SW 1271 (cell line): ENCODE measurements at regions not wholly inside any gene's neighbourhood (a gene's known extent, or its start where the extent isn't known, plus 50 kb on each side); places are given as distances from the start of the nearest gene placed in this dataset.
"Not testable (repeated sequence)": the region's sequence is repeated elsewhere in the genome, so short reads cannot be mapped to it uniquely, and the experiment has no call there.

Experiments used
- DNase-seq, 2 experiments: peaks; one replicate each; lab custom pipeline; 2025; lab: John Stamatoyannopoulos, UW

GRCh38 chr5:53160895-53161294 lies 51.3 kb upstream of the MOCS2 start:
- DNase-seq: no peak

GRCh38 chr5:53161876-53162275 lies 52.3 kb upstream of the MOCS2 start:
- DNase-seq: no peak

GRCh38 chr5:53164478-53165165 lies 55.1 kb upstream of the MOCS2 start:
- no peak for DNase-seq

DNA sequence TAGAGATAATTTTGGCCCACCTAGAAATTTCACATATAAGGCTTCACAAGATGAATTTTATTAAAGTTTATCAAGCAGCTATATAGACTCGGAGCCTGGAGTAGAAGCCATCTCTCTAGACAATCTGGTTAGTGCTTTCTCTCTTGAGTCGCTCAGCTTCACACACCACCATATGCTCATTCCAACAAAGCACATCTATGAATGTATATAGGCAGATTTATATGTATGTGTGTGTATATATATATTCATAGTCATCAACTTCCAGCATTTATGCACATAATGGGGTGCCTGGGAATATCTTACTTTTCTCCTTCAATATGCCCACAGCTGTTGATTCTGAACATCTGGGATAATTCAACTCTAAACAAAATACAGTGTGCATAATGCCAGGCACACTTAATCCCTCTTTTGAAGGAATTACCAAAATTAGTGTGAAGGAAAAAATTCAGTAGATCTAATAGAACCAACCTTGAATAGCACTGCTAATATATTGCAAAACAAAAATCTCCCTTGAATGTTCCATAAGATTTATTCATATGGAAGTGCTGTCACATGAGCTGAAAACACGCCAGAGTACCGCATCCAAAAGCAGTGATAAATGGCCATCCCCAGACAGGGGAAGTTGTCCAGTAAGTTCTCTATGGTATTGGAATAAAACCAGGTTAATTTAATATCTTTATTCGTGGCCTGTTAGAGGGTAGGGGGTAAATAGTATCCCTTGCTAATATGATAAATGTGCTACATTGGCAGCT lies 56.0 kb upstream of the MOCS2 start:
- DNase-seq: no peak

DNA sequence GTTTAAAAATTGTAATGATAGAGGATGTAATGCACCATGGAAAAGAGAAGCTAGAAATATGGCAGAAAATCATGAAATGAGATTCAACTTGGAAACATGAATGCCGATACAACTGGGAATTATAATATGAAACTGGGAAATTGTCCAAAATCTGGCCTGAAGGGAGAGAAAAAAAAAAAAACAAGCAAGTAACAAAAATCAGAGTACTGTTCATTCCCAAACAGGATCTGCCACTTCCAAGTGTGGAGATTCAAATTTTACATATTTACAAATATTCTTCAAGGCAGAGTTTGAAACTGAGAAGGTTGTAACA lies 56.6 kb upstream of the MOCS2 start:
- DNase-seq: no peak

DNA sequence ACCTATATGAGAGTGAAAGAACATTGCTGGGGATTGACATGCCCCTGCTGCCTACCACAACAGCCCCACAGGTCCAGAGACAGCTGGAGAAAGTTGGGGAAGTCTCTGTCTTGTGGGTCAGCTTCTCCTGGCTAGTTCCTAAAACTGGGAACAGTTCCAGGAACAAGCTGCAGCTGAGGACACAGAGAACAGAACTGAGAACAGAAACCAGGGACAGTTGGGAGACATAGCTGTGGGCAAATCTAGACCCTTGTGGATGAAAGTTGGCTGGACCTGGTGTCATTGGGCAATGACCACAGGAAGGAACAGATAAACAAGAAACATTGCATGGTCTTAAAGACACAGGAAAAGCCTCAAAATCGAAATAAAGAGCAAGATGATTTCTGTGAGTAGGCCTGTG lies 58.3 kb upstream of the MOCS2 start:
- DNase-seq: no peak

DNA sequence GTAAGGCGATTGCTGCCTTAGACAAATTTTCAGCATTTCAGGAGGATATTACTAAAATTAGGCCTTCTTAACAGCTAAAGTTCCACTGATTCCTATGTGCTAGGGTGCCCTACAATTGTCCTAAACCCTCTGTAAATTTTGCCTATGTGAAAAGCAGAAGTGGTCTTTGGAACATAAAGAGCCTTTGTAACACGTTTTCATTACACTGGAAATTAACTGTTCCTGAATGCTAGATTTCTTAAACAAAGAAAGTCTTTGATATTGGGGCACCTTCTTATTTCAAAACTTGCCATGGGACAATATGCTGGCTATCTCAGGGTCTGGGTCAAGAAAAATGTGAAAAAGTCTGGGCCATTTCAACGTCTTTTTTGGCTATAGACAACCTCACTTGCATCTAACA lies 60.4 kb upstream of the MOCS2 start:
- DNase-seq: no peak

DNA sequence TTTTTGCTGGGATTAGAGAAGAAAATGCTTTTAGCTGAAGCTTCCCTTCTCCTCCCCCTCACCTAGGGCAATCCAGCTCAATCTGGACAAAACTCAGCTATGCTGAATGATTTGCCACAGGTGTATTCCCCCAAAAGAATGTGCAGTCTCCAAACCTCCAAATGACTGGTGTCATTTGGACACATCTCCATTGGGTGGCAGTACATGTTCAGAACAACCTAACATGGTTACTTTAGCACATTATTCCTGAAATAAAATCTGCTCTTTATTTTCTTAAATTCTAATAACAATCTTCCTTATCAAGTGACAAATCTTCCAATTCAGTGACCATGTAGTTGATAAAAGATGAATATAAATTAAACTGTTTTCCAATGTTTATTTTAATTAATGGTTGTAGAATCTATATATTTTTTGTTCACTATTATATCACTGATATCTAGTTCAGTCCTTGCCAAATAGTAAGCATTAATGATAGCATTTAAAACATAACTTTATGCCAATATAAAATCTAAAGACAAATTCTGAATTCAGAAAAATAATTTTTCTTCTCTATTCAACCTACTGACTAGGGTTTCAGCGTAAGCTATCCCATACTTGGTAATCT lies 61.3 kb upstream of the MOCS2 start:
- DNase-seq: peak; percentile 15 to 51

DNA sequence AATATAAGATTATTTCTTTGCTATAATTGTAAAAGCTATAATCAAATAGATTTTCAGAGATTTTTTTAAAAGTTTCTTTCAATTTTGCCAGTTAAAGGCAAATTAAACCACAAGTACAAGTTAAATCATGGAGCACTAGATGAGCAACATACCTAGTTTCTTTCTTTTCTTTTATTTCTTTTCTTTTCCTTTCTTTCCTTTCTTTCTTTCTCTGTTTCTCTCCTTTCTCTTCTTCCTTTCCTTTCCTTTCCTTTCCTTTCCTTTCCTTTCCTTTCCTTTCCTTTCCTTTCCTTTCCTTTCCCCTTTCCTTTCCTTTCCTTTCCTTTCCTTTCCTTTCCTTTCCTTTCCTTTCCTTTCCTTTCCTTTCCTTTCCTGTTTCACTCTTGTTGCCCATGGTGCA lies 62.5 kb upstream of the MOCS2 start:
- not testable (repeated sequence) for DNase-seq

GRCh38 chr5:53172630-53173029 lies 63.1 kb upstream of the MOCS2 start:
- no peak for DNase-seq

DNA sequence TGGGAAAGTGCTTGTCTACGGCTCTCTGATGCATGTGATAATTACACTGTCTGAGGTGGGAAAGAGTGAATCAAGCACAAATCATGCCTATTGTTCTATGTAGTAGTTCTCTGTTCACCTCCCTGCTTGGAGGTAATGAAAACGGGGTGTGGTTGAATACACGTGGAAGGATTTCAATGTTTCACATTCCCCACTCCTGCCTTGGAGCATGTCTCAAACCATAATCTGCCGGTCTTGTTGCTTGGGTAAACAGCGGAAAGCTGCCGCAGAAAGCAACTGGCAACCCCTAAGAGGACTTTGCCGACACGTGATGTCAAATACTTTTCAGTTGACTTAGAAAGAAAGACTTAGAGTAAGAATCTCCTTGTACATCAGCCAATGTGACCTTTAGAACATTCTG lies 63.5 kb upstream of the MOCS2 start:
- no peak for DNase-seq

- no peak for DNase-seq
Observed at GRCh38 chr5:53178830-53179229, 69.3 kb upstream of the MOCS2 start.

DNA sequence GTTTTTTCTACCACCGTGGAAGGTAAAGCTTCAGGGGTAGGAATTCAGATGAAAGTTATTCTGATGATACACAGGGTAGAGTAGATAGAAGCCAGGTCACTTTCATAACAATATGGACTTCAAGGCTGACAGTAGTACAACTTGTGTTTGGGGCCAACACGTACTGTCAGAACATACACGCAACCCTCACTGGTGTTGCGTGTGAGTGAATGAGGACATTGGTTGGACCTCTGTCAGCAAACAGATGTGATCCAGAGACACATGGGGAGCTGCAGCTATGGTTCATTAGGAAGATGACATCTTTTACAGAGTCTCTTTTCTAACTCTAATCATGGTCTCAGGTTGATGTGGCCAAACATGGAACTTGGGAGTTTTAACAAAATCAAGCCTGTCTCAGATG lies 70.1 kb upstream of the MOCS2 start:
- DNase-seq: no peak

DNA sequence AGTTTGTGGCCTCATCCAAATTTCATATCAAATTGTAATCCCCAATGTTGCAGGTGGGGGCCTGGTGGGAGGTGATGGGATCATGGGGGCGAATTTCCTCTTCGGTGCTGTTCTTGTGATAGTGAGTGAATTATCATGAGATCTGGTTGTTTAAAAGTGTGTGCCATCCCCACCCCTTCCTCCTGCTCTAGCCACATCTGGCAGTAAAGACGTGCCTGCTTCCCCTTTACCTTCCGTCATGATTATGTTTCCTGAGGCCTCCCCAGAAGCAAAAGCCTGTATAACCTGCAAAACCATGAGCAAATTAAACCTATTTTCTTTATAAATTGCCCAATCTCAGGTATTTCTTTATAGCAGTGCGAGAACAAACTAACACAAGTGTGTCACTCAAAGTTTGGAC lies 71.0 kb upstream of the MOCS2 start:
- DNase-seq: no peak

- DNase-seq: no peak
Observed at GRCh38 chr5:53180991-53181390, 71.4 kb upstream of the MOCS2 start.

DNA sequence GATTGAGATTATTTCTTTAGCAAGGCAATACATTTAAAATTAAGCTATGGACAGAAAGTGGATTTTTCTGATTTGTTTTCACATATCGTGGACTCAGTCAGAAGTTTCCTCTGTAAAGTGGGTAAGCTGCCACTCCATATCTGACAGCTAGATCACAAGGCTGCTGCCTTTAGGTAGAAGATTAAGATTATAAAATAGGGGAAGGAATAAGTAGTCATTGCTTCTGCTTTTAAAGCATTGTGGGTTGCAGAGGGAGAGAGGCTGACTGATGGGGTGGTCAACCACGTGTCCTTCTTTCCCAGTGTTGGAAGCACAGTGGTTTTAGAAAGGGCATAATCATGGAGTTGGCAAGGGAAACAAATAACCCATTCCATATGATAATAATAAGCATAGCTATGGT lies 74.3 kb upstream of the MOCS2 start:
- no peak for DNase-seq

- no peak for DNase-seq
Observed at GRCh38 chr5:53191548-53192165, 82.1 kb upstream of the MOCS2 start.

DNA sequence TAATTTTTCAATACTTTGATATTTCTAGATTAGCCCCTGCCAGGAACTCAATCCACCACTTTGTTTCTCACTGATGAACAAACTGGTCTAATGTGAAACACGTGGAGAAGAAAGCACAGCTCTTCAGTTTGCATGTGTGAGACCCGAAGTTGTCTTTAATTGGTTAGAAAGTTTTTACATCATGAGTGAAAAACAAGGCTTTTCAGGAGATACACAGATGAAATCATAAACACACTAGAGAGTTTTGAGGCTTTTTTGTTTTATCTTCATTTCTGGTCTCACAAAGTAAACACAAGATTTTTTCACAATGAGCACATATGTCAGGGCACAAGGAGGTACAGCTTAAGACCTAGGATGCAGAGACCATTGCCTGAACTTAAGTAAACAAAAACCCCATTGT lies 84.5 kb upstream of the MOCS2 start:
- no peak for DNase-seq

DNA sequence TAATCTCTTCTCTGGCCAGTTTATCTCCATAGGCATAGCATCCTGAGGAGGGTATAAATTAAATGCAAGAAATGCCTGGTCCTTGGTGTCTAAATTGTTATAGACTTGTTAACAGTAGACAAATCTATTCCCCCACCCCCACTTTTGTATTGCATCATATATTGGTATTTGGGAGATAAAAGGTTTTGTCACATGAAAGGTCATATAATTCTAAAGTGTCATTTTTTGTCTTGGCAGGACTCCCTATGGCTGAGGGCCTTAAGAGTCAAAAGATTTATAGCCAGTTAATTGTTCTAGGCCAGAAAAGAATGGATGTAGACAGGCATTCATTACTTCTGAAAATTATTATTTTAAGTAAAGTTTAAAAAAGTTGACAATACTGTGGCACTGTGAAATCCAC lies 90.3 kb upstream of the MOCS2 start:
- DNase-seq: no peak

DNA sequence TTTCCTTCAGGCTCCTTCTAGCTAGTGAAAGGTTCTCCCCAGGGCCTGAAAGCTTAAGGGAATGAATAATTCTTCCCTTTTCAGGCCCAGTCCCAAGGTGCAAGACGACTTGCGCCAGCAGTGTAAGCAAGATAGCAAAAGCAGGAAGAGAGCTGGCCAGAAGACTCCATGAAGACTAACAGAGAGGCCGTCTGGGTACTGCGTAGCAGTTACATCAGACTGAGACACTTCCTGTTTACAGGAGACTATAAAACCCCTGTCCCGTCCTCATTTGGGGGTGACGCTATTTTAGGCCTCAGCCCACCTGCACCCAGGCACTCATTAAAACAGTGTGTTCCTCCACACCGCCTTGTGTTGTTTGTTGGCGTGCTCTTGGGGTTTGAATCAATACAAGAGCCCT lies 90.7 kb upstream of the MOCS2 start:
- DNase-seq: no peak

GRCh38 chr5:53201746-53202145 lies 92.2 kb upstream of the MOCS2 start:
- peak in 1 of 2 experiments; percentile 12 for DNase-seq

- DNase-seq: no peak
Observed at GRCh38 chr5:53206562-53206961, 97.0 kb upstream of the MOCS2 start.

- peak in 1 of 2 experiments; percentile 26 for DNase-seq
Observed at GRCh38 chr5:53211799-53212198, 102.2 kb upstream of the MOCS2 start.
